Fibroblast of lung (primary cell): ENCODE measurements at regions not wholly inside any gene's neighbourhood (a gene's known extent, or its start where the extent isn't known, plus 50 kb on each side); places are given as distances from the start of the nearest gene placed in this dataset.

Experiments
- DNase-seq, 2 donors: peaks; one replicate each; pipeline versions ENCODE4 v3.0.0 to v3.0.0-alpha.2; 2010; ENCODE audit warnings: low read depth in 2 of 2
- H2AFZ ChIP-seq: 2 replicates; pipeline ENCODE4 v1.5.1; 2012; ENCODE audit warnings: low read length, control low read depth, inconsistent platforms
- H3K27ac ChIP-seq: 2 replicates; pipeline ENCODE4 v1.5.1; 2011; ENCODE audit warnings: low read length, control low read depth; ENCODE audit not compliant: insufficient read depth
- H3K27me3 ChIP-seq: 2 replicates; pipeline ENCODE4 v1.5.1; 2011; ENCODE audit warnings: mild to moderate bottlenecking, low read length; ENCODE audit not compliant: control insufficient read depth, insufficient read depth
- H3K36me3 ChIP-seq: 2 replicates; pipeline ENCODE4 v1.5.1; 2011; ENCODE audit warnings: low read length; ENCODE audit not compliant: control insufficient read depth, insufficient read depth
- H3K4me1 ChIP-seq: 2 replicates; pipeline ENCODE4 v1.5.1; 2011; ENCODE audit warnings: low read length; ENCODE audit not compliant: control insufficient read depth, insufficient read depth; ENCODE audit errors: extremely low read depth
- H3K4me2 ChIP-seq: 2 replicates; pipeline ENCODE4 v1.5.1; 2011; ENCODE audit warnings: low read length, control low read depth; ENCODE audit not compliant: insufficient read depth; ENCODE audit errors: extremely low read depth
- H3K4me3 ChIP-seq, 4 experiments: fragments of 200-600 bp in 1 of 4; sonication (generic) in 1 of 4; replicated peaks in 1 of 4; 2 replicates each; pipeline ENCODE4 v1.5.1; 2011 to 2016; ENCODE audit warnings: low read length in 4 of 4, low read depth in 3 of 4, mild to moderate bottlenecking in 3 of 4, control low read depth in 2 of 4, inconsistent platforms in 1 of 4, mixed read lengths in 1 of 4; ENCODE audit not compliant: insufficient read depth in 1 of 4; ENCODE audit errors: control extremely low read depth in 1 of 4
- H3K79me2 ChIP-seq: 2 replicates; pipeline ENCODE4 v1.5.1; 2012; ENCODE audit warnings: mild to moderate bottlenecking, low read length, inconsistent platforms; ENCODE audit not compliant: control insufficient read depth, insufficient read depth
- H3K9ac ChIP-seq: 2 replicates; pipeline ENCODE4 v1.5.1; 2011; ENCODE audit warnings: mild to moderate bottlenecking, low read length, control low read depth; ENCODE audit not compliant: insufficient read depth
- H3K9me3 ChIP-seq: 2 replicates; pipeline ENCODE4 v1.5.1; 2012; ENCODE audit warnings: low read depth, low read length; ENCODE audit not compliant: control insufficient read depth, insufficient read depth
- H4K20me1 ChIP-seq: 2 replicates; pipeline ENCODE4 v1.5.1; 2011; ENCODE audit warnings: low read length; ENCODE audit not compliant: control insufficient read depth, insufficient read depth; ENCODE audit errors: extremely low read depth
- CTCF ChIP-seq, 2 donors: IDR thresholded peaks in 1 of 2; conservative IDR thresholded peaks in 1 of 2; 1 replicate in 1 of 2; 2 replicates in 1 of 2; pipeline ENCODE4 v1.5.1; 2011 to 2012; ENCODE audit warnings: low read length in 2 of 2, control low read depth in 1 of 2, inconsistent platforms in 1 of 2, low read depth in 1 of 2, mild to moderate bottlenecking in 1 of 2
- EZH2 ChIP-seq: IDR thresholded peaks from 2 replicates; pipeline ENCODE4 v1.5.1; 2012; ENCODE audit warnings: low read length, control low read depth, mild to moderate bottlenecking; ENCODE audit errors: missing control alignments

DNA sequence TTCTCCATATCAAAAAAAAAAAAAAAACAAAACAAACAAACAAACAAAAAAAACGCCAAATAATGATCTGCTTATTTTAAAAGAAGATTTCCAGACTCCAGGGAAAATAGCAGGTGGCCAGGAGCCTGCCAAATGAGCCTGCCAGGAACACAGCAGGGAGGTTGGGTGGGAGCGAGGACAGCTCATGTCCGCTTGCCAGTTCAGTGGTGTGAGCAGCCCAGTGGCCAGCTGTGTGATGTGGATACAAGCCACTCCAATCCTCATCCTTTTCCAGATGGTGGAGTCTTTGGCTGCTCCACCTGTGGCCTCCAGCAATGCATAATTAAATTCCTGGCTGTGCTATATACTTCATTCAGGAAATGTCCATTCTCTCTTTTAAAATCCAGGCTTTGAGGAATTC lies 1025.1 kb upstream of the C9orf72 start:
- no peak overlapping the region for H3K27ac ChIP-seq
- H3K4me1 ChIP-seq = no peaks in the 10 kb centered on the region
- no peaks in the 10 kb centered on the region for H3K79me2 ChIP-seq
- H3K4me3 ChIP-seq = no peak overlapping the region
- DNase-seq = no peak
- no peak overlapping the region for H3K4me2 ChIP-seq
- no peak overlapping the region for H2AFZ ChIP-seq
- H3K9me3 ChIP-seq = no peaks in the 10 kb centered on the region
- no peaks in the 10 kb centered on the region for H3K27me3 ChIP-seq
- no peaks in the 10 kb centered on the region for H3K36me3 ChIP-seq
- H4K20me1 ChIP-seq = no peaks in the 10 kb centered on the region
- TF ChIP-seq EZH2 (no peak), CTCF (conservative IDR thresholded peaks at IDR 0.05 in 1 of 2, IDR thresholded peaks at IDR 0.05 in 1 of 2; ENCODE audit: low read depth in 1 of 2, low read length in 2 of 2) (no peak)
- no peak overlapping the region for H3K9ac ChIP-seq

GRCh38 chr9:28600226-28600625 lies 1026.9 kb upstream of the C9orf72 start:
- no peaks in the 10 kb centered on the region for H3K4me1 ChIP-seq
- TF ChIP-seq CTCF (conservative IDR thresholded peaks at IDR 0.05 in 1 of 2, IDR thresholded peaks at IDR 0.05 in 1 of 2; ENCODE audit: low read depth in 1 of 2, low read length in 2 of 2) = no peak
- no peak for TF ChIP-seq EZH2
- DNase-seq = no peak

DNA sequence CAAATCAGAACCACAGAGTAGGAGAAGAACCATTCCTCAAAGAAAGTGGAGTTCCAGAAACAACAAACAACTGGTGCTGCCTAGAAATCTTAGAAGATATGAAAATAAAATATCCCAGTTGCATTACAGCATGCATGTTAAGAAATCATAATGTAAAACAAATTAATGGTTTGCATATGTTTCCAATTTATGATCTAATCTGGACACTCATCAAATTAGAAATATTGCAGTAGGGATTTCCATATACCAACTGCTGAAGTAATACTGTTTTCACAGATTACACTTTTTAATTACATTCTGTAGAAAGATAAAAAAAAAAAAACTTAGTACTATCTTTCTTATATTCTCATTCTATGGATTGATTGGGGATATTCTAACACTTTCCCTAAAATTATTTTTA lies 1034.6 kb upstream of the C9orf72 start:
- Histone ChIP-seq H3K79me2 (no peaks in the 10 kb centered on the region), H4K20me1 (no peaks in the 10 kb centered on the region), H3K4me2 (no peak overlapping the region), H3K4me1 (no peaks in the 10 kb centered on the region), H3K4me3 (no peak overlapping the region), H3K9me3 (no peaks in the 10 kb centered on the region), H3K27ac (no peak overlapping the region), H3K27me3 (no peaks in the 10 kb centered on the region), H3K9ac (no peak overlapping the region), H2AFZ (no peak overlapping the region), H3K36me3 (no peaks in the 10 kb centered on the region)
- no peak for TF ChIP-seq EZH2
- TF ChIP-seq CTCF (conservative IDR thresholded peaks at IDR 0.05 in 1 of 2, IDR thresholded peaks at IDR 0.05 in 1 of 2; ENCODE audit: low read depth in 1 of 2, low read length in 2 of 2) = no peak
- DNase-seq = no peak

More at GRCh38 chr9:28600226-28600625, 1026.9 kb upstream of the C9orf72 start:
- H3K4me3 ChIP-seq = no peak overlapping the region
- no peaks in the 10 kb centered on the region for H3K79me2 ChIP-seq
- no peaks in the 10 kb centered on the region for H3K9me3 ChIP-seq
- no peak overlapping the region for H2AFZ ChIP-seq
- H3K4me2 ChIP-seq = no peak overlapping the region
- H3K27me3 ChIP-seq = no peaks in the 10 kb centered on the region
- no peaks in the 10 kb centered on the region for H3K36me3 ChIP-seq
- no peak overlapping the region for H3K27ac ChIP-seq
- H3K9ac ChIP-seq = no peak overlapping the region
- no peaks in the 10 kb centered on the region for H4K20me1 ChIP-seq
